Fibroblast of lung (primary cell): ENCODE measurements at regions not wholly inside any gene's neighbourhood (a gene's known extent, or its start where the extent isn't known, plus 50 kb on each side); places are given as distances from the start of the nearest gene placed in this dataset.
A peak's percentile ranks its signal among the peaks of the same experiment; 100 is the strongest.

Experiments
- DNase-seq, 2 donors: peaks; one replicate each; pipeline versions ENCODE4 v3.0.0 to v3.0.0-alpha.2; 2010; ENCODE audit warnings: low read depth in 2 of 2
- H2AFZ ChIP-seq: 2 replicates; pipeline ENCODE4 v1.5.1; 2012; ENCODE audit warnings: low read length, control low read depth, inconsistent platforms
- H3K27ac ChIP-seq: 2 replicates; pipeline ENCODE4 v1.5.1; 2011; ENCODE audit warnings: low read length, control low read depth; ENCODE audit not compliant: insufficient read depth
- H3K27me3 ChIP-seq: 2 replicates; pipeline ENCODE4 v1.5.1; 2011; ENCODE audit warnings: mild to moderate bottlenecking, low read length; ENCODE audit not compliant: control insufficient read depth, insufficient read depth
- H3K36me3 ChIP-seq: 2 replicates; pipeline ENCODE4 v1.5.1; 2011; ENCODE audit warnings: low read length; ENCODE audit not compliant: control insufficient read depth, insufficient read depth
- H3K4me1 ChIP-seq: 2 replicates; pipeline ENCODE4 v1.5.1; 2011; ENCODE audit warnings: low read length; ENCODE audit not compliant: control insufficient read depth, insufficient read depth; ENCODE audit errors: extremely low read depth
- H3K4me2 ChIP-seq: 2 replicates; pipeline ENCODE4 v1.5.1; 2011; ENCODE audit warnings: low read length, control low read depth; ENCODE audit not compliant: insufficient read depth; ENCODE audit errors: extremely low read depth
- H3K4me3 ChIP-seq, 4 experiments: fragments of 200-600 bp in 1 of 4; sonication (generic) in 1 of 4; replicated peaks in 1 of 4; 2 replicates each; pipeline ENCODE4 v1.5.1; 2011 to 2016; ENCODE audit warnings: low read length in 4 of 4, low read depth in 3 of 4, mild to moderate bottlenecking in 3 of 4, control low read depth in 2 of 4, inconsistent platforms in 1 of 4, mixed read lengths in 1 of 4; ENCODE audit not compliant: insufficient read depth in 1 of 4; ENCODE audit errors: control extremely low read depth in 1 of 4
- H3K79me2 ChIP-seq: 2 replicates; pipeline ENCODE4 v1.5.1; 2012; ENCODE audit warnings: mild to moderate bottlenecking, low read length, inconsistent platforms; ENCODE audit not compliant: control insufficient read depth, insufficient read depth
- H3K9ac ChIP-seq: 2 replicates; pipeline ENCODE4 v1.5.1; 2011; ENCODE audit warnings: mild to moderate bottlenecking, low read length, control low read depth; ENCODE audit not compliant: insufficient read depth
- H3K9me3 ChIP-seq: 2 replicates; pipeline ENCODE4 v1.5.1; 2012; ENCODE audit warnings: low read depth, low read length; ENCODE audit not compliant: control insufficient read depth, insufficient read depth
- H4K20me1 ChIP-seq: 2 replicates; pipeline ENCODE4 v1.5.1; 2011; ENCODE audit warnings: low read length; ENCODE audit not compliant: control insufficient read depth, insufficient read depth; ENCODE audit errors: extremely low read depth
- CTCF ChIP-seq, 2 donors: IDR thresholded peaks in 1 of 2; conservative IDR thresholded peaks in 1 of 2; 1 replicate in 1 of 2; 2 replicates in 1 of 2; pipeline ENCODE4 v1.5.1; 2011 to 2012; ENCODE audit warnings: low read length in 2 of 2, control low read depth in 1 of 2, inconsistent platforms in 1 of 2, low read depth in 1 of 2, mild to moderate bottlenecking in 1 of 2
- EZH2 ChIP-seq: IDR thresholded peaks from 2 replicates; pipeline ENCODE4 v1.5.1; 2012; ENCODE audit warnings: low read length, control low read depth, mild to moderate bottlenecking; ENCODE audit errors: missing control alignments

DNA sequence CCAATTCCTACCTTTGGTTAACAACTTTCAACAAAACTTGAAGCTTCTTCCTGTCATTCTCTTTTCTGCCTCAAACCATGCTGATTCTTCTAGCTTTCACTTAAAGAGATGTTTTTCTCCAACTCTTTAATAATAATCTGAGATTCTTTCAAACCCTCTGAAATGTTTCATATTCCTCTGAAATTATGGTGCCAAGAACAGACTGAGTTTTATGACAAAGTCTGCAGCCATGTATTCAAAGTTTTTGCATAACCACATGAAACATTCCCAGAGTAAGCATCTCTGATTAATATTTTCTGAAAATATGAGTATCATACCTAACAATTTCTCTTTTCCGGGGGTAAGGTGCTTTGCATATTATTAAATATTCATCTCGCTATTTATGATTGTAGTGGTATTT lies 59.1 kb upstream of the DCN start:
- H3K27ac ChIP-seq, result no peak overlapping the region
- TF ChIP-seq EZH2, result no peak
- TF ChIP-seq CTCF (conservative IDR thresholded peaks at IDR 0.05 in 1 of 2, IDR thresholded peaks at IDR 0.05 in 1 of 2; ENCODE audit: low read depth in 1 of 2, low read length in 2 of 2), result no peak
- H3K9ac ChIP-seq, result no peak overlapping the region
- DNase-seq, result no peak
- H3K4me1 ChIP-seq, result no peaks in the 10 kb centered on the region
- H4K20me1 ChIP-seq, result no peaks in the 10 kb centered on the region
- no peaks in the 10 kb centered on the region for H3K27me3 ChIP-seq
- no peak overlapping the region for H3K4me3 ChIP-seq
- H3K9me3 ChIP-seq, result no peaks in the 10 kb centered on the region
- no peak overlapping the region for H3K4me2 ChIP-seq
- H3K36me3 ChIP-seq, result no peaks in the 10 kb centered on the region
- no peak overlapping the region for H2AFZ ChIP-seq
- H3K79me2 ChIP-seq, result no peaks in the 10 kb centered on the region

GRCh38 chr12:91240386-91241095 lies 57.9 kb upstream of the DCN start:
- H3K4me3 ChIP-seq, result no peak overlapping the region
- no peaks in the 10 kb centered on the region for H3K4me1 ChIP-seq
- no peak for TF ChIP-seq CTCF (conservative IDR thresholded peaks at IDR 0.05 in 1 of 2, IDR thresholded peaks at IDR 0.05 in 1 of 2; ENCODE audit: low read depth in 1 of 2, low read length in 2 of 2)
- TF ChIP-seq EZH2, result no peak
- H4K20me1 ChIP-seq, result no peaks in the 10 kb centered on the region
- DNase-seq, result peak in 1 of 2 donors; percentile 28
- no peaks in the 10 kb centered on the region for H3K79me2 ChIP-seq
- no peaks in the 10 kb centered on the region for H3K36me3 ChIP-seq
- H3K27me3 ChIP-seq, result no peaks in the 10 kb centered on the region
- no peaks in the 10 kb centered on the region for H3K9me3 ChIP-seq
- H3K4me2 ChIP-seq, result no peak overlapping the region
- H3K9ac ChIP-seq, result no peak overlapping the region
- no peak overlapping the region for H2AFZ ChIP-seq
- H3K27ac ChIP-seq, result no peak overlapping the region

DNA sequence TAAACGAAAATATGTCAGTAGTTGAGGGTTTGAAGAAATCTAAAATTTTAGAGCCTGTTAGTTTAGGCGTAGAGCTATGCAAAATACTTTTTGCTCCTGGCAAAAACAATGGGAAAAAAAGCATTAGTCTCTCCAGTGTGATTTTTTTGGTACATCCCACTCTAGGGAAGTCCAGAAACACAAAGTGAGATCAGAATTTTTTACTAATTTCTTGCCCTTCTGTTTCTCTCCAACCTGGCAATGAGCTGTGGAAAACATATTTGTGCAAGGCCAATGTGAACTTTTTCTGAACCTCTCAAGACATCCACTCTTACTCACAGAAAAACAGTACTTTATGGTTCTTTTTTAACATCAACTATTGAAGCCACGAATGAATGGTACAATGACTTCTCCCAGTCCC lies 56.9 kb upstream of the DCN start:
- Histone ChIP-seq H3K4me1 (no peaks in the 10 kb centered on the region), H4K20me1 (no peaks in the 10 kb centered on the region), H3K4me2 (no peak overlapping the region), H3K27me3 (no peaks in the 10 kb centered on the region), H3K79me2 (no peaks in the 10 kb centered on the region), H3K9me3 (no peaks in the 10 kb centered on the region), H3K4me3 (no peak overlapping the region), H2AFZ (peak overlapping the region; percentile 43), H3K36me3 (no peaks in the 10 kb centered on the region), H3K9ac (no peak overlapping the region), H3K27ac (no peak overlapping the region)
- TF ChIP-seq EZH2 (no peak), CTCF (conservative IDR thresholded peaks at IDR 0.05 in 1 of 2, IDR thresholded peaks at IDR 0.05 in 1 of 2; ENCODE audit: low read depth in 1 of 2, low read length in 2 of 2) (no peak)
- DNase-seq, result peak; percentile 14 to 18
